HUES6 (cell line): ENCODE measurements at regions not wholly inside any gene's neighbourhood (a gene's known extent, or its start where the extent isn't known, plus 50 kb on each side); places are given as distances from the start of the nearest gene placed in this dataset.
"Not testable (repeated sequence)": the region's sequence is repeated elsewhere in the genome, so short reads cannot be mapped to it uniquely, and the experiment has no call there.

ENCODE experiments used
- H3K27ac ChIP-seq: 2 replicates; pipeline ENCODE4 v1.7.0; 2013; ENCODE audit warnings: low read depth, mild to moderate bottlenecking, low read length, inconsistent platforms
- H3K27me3 ChIP-seq: 2 replicates; pipeline ENCODE4 v1.6.1; 2013; ENCODE audit warnings: low read length; ENCODE audit not compliant: control insufficient read depth, insufficient read depth
- H3K36me3 ChIP-seq: 2 replicates; pipeline ENCODE4 v1.6.1; 2013; ENCODE audit warnings: low read length; ENCODE audit not compliant: control insufficient read depth, insufficient read depth
- H3K4me1 ChIP-seq: 2 replicates; pipeline ENCODE4 v1.6.1; 2013; ENCODE audit warnings: low read length; ENCODE audit not compliant: control insufficient read depth, insufficient read depth
- H3K4me3 ChIP-seq: 2 replicates; pipeline ENCODE4 v1.5.1; 2013; ENCODE audit warnings: low read depth, low read length
- H3K9ac ChIP-seq: one replicate; pipeline ENCODE4 v1.6.1; 2013; ENCODE audit warnings: mild to moderate bottlenecking, low read length
- H3K9me3 ChIP-seq: 2 replicates; pipeline ENCODE4 v1.6.1; 2013; ENCODE audit warnings: low read depth, low read length; ENCODE audit not compliant: control insufficient read depth, insufficient read depth

DNA sequence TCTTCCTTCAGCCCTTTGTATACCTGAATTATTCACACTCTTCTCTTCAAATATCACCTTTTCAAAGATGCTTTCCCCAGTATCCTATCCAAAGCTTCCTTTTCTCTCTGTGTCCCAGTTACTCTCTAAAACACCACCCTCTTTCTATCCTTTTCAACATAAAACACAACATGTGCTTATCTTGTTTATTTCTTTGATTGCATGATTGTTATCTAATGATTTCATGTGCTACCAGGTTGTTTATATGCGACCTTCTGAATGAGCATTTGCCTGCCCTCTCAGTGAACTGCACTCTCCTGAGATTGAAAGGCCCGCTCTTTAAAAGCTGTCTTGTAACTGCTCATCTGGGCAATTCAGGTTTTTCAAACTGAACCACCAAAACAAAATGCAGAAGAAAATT, 97.7 kb upstream of the FGGY start:
- H3K27ac ChIP-seq = no peak overlapping the region
- H3K27me3 ChIP-seq = no peaks in the 10 kb centered on the region
- no peak overlapping the region for H3K9ac ChIP-seq
- H3K4me1 ChIP-seq = no peaks in the 10 kb centered on the region
- H3K36me3 ChIP-seq = no peaks in the 10 kb centered on the region
- H3K9me3 ChIP-seq = no peaks in the 10 kb centered on the region
- no peak overlapping the region for H3K4me3 ChIP-seq

- H3K4me3 ChIP-seq = no peak overlapping the region
- H3K9me3 ChIP-seq = peaks cover 5% of the 10 kb centered on the region
- H3K27me3 ChIP-seq = no peaks in the 10 kb centered on the region
- H3K9ac ChIP-seq = no peak overlapping the region
- H3K4me1 ChIP-seq = no peaks in the 10 kb centered on the region
- no peak overlapping the region for H3K27ac ChIP-seq
- H3K36me3 ChIP-seq = no peaks in the 10 kb centered on the region
Measured at GRCh38 chr1:59199719-59200376, 97.0 kb upstream of the FGGY start.

DNA sequence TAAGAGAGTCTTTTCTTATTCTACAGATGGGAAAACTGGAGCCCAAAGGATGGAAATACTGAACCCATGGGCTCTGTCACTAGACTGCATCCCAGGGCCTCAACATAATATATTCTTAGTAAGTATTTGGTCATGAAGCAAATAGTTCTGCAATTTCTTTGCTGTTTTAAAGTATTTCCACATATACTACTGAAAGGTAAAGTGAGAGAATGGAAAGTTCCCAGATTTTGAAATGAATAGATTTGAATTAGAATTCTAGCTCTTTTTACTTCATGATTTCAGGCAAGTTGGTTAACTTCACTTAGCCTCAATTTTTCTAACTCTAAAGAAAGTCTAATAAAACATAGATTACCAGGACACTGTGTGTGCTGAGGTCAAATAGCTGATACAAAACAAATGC, 95.6 kb upstream of the FGGY start:
- peaks cover 11% of the 10 kb centered on the region for H3K9me3 ChIP-seq
- H3K27me3 ChIP-seq = no peaks in the 10 kb centered on the region
- H3K4me1 ChIP-seq = no peaks in the 10 kb centered on the region
- H3K9ac ChIP-seq = no peak overlapping the region
- no peaks in the 10 kb centered on the region for H3K36me3 ChIP-seq
- H3K4me3 ChIP-seq = no peak overlapping the region
- H3K27ac ChIP-seq = no peak overlapping the region

DNA sequence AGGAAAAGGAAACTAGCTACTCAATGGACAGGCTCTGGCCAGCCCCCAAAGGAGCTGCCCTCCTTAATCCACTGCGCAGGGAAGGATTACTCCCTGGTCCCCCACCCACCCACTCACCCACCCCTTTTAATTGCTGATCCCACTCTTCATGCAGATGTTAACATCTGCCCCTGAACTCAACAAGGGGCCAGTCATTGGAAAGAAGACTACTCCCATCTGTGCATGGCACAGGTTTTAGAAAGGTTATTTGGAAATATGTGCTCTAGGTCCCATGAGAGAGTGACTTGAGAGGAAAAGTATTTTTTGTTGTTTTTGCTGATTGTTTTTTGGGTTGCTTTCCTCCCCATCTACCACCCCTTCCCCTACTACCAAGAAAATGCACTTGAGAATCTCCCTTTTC, 94.4 kb upstream of the FGGY start:
- Histone ChIP-seq H3K27ac (no peak overlapping the region), H3K27me3 (no peaks in the 10 kb centered on the region), H3K9ac (no peak overlapping the region), H3K36me3 (no peaks in the 10 kb centered on the region), H3K4me1 (no peaks in the 10 kb centered on the region), H3K4me3 (no peak overlapping the region), H3K9me3 (peaks cover 16% of the 10 kb centered on the region)

DNA sequence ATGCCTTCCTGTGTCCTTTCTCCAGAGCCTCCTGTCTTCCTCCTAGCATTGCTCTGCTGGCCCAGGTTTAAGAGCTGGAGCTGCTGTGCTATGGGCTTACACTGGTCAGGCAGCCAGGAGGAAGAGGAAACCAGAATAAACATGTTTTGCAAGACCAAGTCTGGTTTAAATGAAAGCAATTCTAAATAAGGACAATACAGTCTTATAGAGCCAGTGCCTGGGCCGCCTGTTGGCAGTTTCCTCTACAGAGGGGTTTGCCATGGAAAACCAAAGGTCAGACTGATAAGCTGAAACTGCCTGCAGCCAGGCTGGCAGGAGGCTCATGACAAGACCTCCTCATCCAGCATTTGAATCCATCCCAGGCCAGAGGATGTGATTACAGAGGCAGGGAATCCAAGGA, 92.9 kb upstream of the FGGY start:
- no peaks in the 10 kb centered on the region for H3K36me3 ChIP-seq
- H3K27ac ChIP-seq = no peak overlapping the region
- no peaks in the 10 kb centered on the region for H3K4me1 ChIP-seq
- H3K27me3 ChIP-seq = no peaks in the 10 kb centered on the region
- peaks cover 16% of the 10 kb centered on the region for H3K9me3 ChIP-seq
- no peak overlapping the region for H3K4me3 ChIP-seq
- no peak overlapping the region for H3K9ac ChIP-seq

DNA sequence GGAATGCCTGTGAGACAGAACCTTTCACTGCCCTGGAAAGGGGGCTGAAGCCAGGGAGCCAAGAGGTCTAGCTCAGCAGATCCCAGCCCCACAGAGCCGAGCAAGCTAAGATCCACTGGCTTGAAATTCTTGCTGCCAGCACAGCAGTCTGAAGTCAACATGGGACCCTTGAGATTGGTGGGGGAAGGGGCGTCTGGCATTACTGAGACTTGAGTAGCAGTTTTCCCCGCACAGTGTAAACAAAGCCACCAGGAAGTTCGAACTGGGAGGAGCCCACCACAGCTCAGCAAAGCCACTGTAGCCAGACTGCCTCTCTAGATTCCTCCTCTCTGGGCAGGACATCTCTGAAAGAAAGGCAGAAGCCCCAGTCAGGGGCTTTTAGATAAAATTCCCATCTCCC, 90.3 kb upstream of the FGGY start:
- H3K36me3 ChIP-seq, H3K27me3 ChIP-seq, H3K4me1 ChIP-seq, H3K27ac ChIP-seq, H3K4me3 ChIP-seq, H3K9ac ChIP-seq: not testable (repeated sequence)
- H3K9me3 ChIP-seq = peaks cover 17% of the 10 kb centered on the region

- H3K4me3 ChIP-seq, H3K27ac ChIP-seq, H3K36me3 ChIP-seq, H3K4me1 ChIP-seq, H3K9ac ChIP-seq, H3K27me3 ChIP-seq: not testable (repeated sequence)
- peaks cover 13% of the 10 kb centered on the region; the same call in 1 of the 2 replicates for H3K9me3 ChIP-seq
Measured at GRCh38 chr1:59210430-59210829, 86.5 kb upstream of the FGGY start.

- Histone ChIP-seq H3K4me1 (no peaks in the 10 kb centered on the region), H3K9ac (no peak overlapping the region), H3K9me3 (peaks cover 14% of the 10 kb centered on the region), H3K36me3 (no peaks in the 10 kb centered on the region), H3K4me3 (no peak overlapping the region), H3K27ac (no peak overlapping the region), H3K27me3 (no peaks in the 10 kb centered on the region)
Measured at GRCh38 chr1:59212706-59213105, 84.2 kb upstream of the FGGY start.

DNA sequence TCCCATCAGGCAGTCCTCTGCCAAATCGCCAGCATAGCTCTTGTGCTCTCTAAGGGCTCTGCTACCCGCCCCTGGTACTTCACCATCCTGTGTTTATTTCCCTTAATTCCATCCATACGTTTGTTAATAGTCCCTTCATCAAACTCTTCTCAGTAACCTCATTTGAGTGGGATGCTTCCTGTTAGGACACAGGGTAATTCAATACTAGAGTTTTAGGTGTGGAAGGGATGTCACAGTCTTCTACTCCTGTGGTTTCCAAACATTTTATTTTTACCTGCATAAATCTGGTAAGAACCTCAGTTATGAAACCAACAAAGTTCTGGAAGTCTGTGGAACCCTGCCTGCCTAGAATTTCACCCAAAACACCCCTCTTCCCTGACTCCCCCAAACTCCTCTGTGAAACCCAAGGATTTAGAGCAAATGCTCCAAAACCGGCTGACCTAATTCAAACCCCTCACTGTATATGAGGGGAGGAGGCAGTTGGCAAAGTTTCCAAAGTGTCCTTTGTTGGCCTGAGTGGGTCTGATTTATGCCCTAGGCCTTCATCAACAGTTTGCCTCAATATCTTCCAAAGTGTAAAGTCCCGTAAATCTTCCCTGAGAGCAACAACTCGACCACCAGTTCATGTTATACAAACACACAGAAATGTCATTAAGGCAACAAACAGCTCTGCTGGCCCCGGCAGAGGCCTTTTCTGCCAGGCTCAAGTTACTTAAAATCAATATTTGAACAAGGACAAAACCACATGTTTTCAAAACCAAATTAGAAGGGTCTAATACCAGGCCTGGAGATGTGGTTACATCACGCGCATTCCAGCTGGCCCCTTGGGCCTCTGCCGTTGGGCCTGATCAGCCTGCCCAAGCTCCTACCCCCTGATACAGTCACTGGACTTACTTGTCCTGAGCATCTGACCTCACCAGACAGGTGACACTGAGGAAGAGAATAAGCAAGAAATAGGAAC, 82.4 kb upstream of the FGGY start:
- no peaks in the 10 kb centered on the region for H3K27me3 ChIP-seq
- no peaks in the 10 kb centered on the region for H3K36me3 ChIP-seq
- H3K9ac ChIP-seq = no peak overlapping the region
- no peak overlapping the region for H3K4me3 ChIP-seq
- H3K9me3 ChIP-seq = peaks cover 19% of the 10 kb centered on the region
- H3K27ac ChIP-seq = no peak overlapping the region
- no peaks in the 10 kb centered on the region for H3K4me1 ChIP-seq

DNA sequence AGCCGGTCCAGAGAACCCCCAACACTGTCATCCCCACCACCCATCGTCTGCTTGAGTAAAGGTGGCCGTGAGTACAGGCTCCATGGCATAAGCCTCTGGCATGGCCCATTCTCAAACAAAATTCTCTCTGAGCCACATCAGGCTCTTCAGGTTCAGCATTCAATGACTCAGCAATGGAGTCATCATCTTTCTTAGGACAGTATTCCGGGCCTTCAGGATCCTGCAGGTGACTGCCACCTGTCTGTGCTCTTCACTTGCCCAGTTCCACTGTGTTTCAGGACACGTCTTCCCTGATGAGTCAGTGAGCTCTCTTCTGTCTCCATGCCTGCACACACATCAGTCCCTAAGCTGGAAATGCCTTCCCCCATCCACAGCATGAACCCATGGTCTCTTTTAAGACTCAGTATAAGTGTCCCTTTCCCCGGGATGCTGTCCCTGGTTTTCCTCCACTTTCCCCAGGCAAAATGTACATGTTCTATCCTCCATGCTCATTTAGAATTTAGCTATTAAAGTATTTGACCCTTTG, 81.1 kb upstream of the FGGY start:
- Histone ChIP-seq H3K9me3 (peaks cover 19% of the 10 kb centered on the region), H3K36me3 (no peaks in the 10 kb centered on the region), H3K9ac (no peak overlapping the region), H3K4me1 (no peaks in the 10 kb centered on the region), H3K27me3 (no peaks in the 10 kb centered on the region), H3K27ac (no peak overlapping the region), H3K4me3 (no peak overlapping the region)

- not testable (repeated sequence) for H3K27ac ChIP-seq, H3K4me1 ChIP-seq, H3K4me3 ChIP-seq, H3K9ac ChIP-seq, H3K36me3 ChIP-seq, H3K27me3 ChIP-seq
- peaks cover 15% of the 10 kb centered on the region for H3K9me3 ChIP-seq
Measured at GRCh38 chr1:59217439-59217838, 79.5 kb upstream of the FGGY start.
